Stomach (tissue), 8 donors: ENCODE measurements at regions not wholly inside any gene's neighbourhood (a gene's known extent, or its start where the extent isn't known, plus 50 kb on each side); places are given as distances from the start of the nearest gene placed in this dataset.

Experiments
- DNase-seq, 2 donors: peaks; one replicate each; pipeline versions ENCODE4 v3.0.0 to v3.0.0-alpha.2; 2013 to 2019
- H3K27ac ChIP-seq, 5 donors: fragments of 200-600 bp in 4 of 5; sonication (generic) in 4 of 5; one replicate each; pipeline ENCODE4 v1.5.1; 2013 to 2019; ENCODE audit warnings: mild to moderate bottlenecking in 1 of 5, moderate library complexity in 1 of 5
- H3K27me3 ChIP-seq, 3 donors: fragments of 200-600 bp; sonication (generic); one replicate each; pipeline ENCODE4 v1.5.1; 2017 to 2019; ENCODE audit warnings: mixed run types in 1 of 3
- H3K36me3 ChIP-seq, 4 donors: fragments of 200-600 bp; sonication (generic); 1 replicate in 3 of 4; 2 replicates in 1 of 4; pipeline ENCODE4 v1.5.1; 2016 to 2019
- H3K4me1 ChIP-seq, 4 donors: fragments of 200-600 bp; sonication (generic); one replicate each; pipeline ENCODE4 v1.5.1; 2016 to 2019
- H3K4me3 ChIP-seq, 4 donors: fragments of 200-600 bp; sonication (generic) in 3 of 4; one replicate each; pipeline ENCODE4 v1.5.1; 2016 to 2019; ENCODE audit warnings: mild to moderate bottlenecking in 1 of 4
- H3K9me3 ChIP-seq, 4 donors: fragments of 200-600 bp; sonication (generic); one replicate each; pipeline ENCODE4 v1.5.1; 2016 to 2019
- CTCF ChIP-seq, 7 experiments: fragments of 450-650 bp in 4 of 7; fragments of 200-600 bp in 3 of 7; sonication (generic) in 3 of 7; IDR thresholded peaks; one replicate each; pipeline ENCODE4 v1.5.1; 2016 to 2019; ENCODE audit warnings: antibody characterized with exemption in 7 of 7, control low read depth in 2 of 7, mild to moderate bottlenecking in 1 of 7
- EP300 ChIP-seq: sonication (generic); formaldehyde crosslinking; IDR thresholded peaks from one replicate; pipeline ENCODE4 v1.6.1; 2017; ENCODE audit warnings: antibody characterized with exemption
- POLR2A ChIP-seq, 4 donors: fragments of 450-650 bp; IDR thresholded peaks; one replicate each; pipeline ENCODE4 v1.6.1; 2016; ENCODE audit warnings: antibody characterized with exemption in 4 of 4, control low read depth in 2 of 4, mild to moderate bottlenecking in 1 of 4, moderate library complexity in 1 of 4
- POLR2AphosphoS5 ChIP-seq, 3 donors: sonication (generic); formaldehyde crosslinking; IDR thresholded peaks; one replicate each; pipeline ENCODE4 v1.6.1; 2016; ENCODE audit warnings: antibody characterized with exemption in 3 of 3
- WGBS, 5 donors: extraction: QIAGEN DNeasy Blood & Tissue Kit in 3 of 5; methylation state at CpG; one replicate each; pipeline versions ENCODE4 v1.1.5 to v1.1.7; 2013 to 2018; 5-methylcytosine and 5-hydroxymethylcytosine counted together
- intact Hi-C: fragments of 100-400 bp; cut with DNase I; formaldehyde crosslinking; loops from one replicate; pipeline ENCODE4 v1.15.1; 2023; ENCODE audit warnings: low total_unique reads
- donor health status: healthy with polysubstance abuse.
- donor health status: Bipolar disorder and iron deficiency.
- donor health status: healthy.

DNA sequence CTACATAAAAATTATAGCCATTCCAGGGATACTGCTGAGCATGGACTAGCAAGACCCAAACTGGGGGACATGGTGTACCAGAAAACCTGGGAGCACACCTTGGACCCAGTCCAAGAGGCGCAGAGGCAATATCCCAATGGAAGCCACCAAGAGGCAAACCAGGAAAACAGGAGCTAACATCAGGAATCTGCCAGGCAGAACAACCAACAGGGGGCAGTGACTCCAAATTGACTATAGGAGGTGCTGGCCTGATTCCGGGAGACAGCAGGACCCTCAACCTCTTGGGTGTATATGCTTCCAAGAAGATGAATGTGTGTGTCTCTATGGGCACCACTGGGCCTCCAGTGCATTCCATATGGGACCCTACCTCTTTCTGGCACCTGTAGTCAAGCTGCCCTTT, 172.7 kb upstream of the ARL4C start:
- TF ChIP-seq POLR2AphosphoS5 (IDR thresholded peaks at IDR 0.05): no peak
- no peak for TF ChIP-seq CTCF (IDR thresholded peaks at IDR 0.05)
- no peak for TF ChIP-seq POLR2A (IDR thresholded peaks at IDR 0.05)
- no peak for TF ChIP-seq EP300
- intact Hi-C loops: loop anchor here (10.0 kb wide), 1 partner anchor 125 kb away; no protein-coding TSS in a partner anchor
- Histone ChIP-seq H3K36me3 (no peaks in the 10 kb centered on the region), H3K9me3 (peaks cover 0 to 3% (median 2%) of the 10 kb centered on the region in 4 donors), H3K4me1 (no peaks in the 10 kb centered on the region), H3K27me3 (no peaks in the 10 kb centered on the region), H3K4me3 (no peak overlapping the region), H3K27ac (no peak overlapping the region)
- no peak for DNase-seq
- 80 to 100% (median 88%) methylated on average over 2 of the region's 2 CpGs for WGBS, 5 donors

- Histone ChIP-seq H3K36me3 (no peaks in the 10 kb centered on the region), H3K4me3 (no peak overlapping the region), H3K27ac (no peak overlapping the region), H3K27me3 (no peaks in the 10 kb centered on the region), H3K4me1 (no peaks in the 10 kb centered on the region), H3K9me3 (peaks cover 0 to 9% (median 8%) of the 10 kb centered on the region in 4 donors)
- intact Hi-C loops: no loop called here
- 79 to 93% (median 89%) methylated on average over 2 of the region's 2 CpGs for WGBS, 5 donors
- no peak for DNase-seq
- TF ChIP-seq EP300 (no peak), POLR2AphosphoS5 (IDR thresholded peaks at IDR 0.05) (no peak), POLR2A (IDR thresholded peaks at IDR 0.05) (no peak), CTCF (IDR thresholded peaks at IDR 0.05) (no peak)
Measured at GRCh38 chr2:234669001-234669400, 172.1 kb upstream of the ARL4C start.

GRCh38 chr2:234666911-234667310, 170.0 kb upstream of the ARL4C start:
- no peak overlapping the region for H3K27ac ChIP-seq

GRCh38 chr2:234665304-234665703, 168.4 kb upstream of the ARL4C start:
- Histone ChIP-seq H3K27me3 (no peaks in the 10 kb centered on the region), H3K36me3 (no peaks in the 10 kb centered on the region), H3K27ac (no peak overlapping the region), H3K4me3 (no peak overlapping the region), H3K4me1 (no peaks in the 10 kb centered on the region), H3K9me3 (peaks cover 0 to 19% (median 10%) of the 10 kb centered on the region in 4 donors)
- intact Hi-C loops: no loop called here
- TF ChIP-seq CTCF (IDR thresholded peaks at IDR 0.05): no peak
- TF ChIP-seq POLR2A (IDR thresholded peaks at IDR 0.05): no peak
- no peak for TF ChIP-seq EP300
- 77 to 100% (median 93%) methylated on average over 1 of the region's 1 CpG for WGBS, 5 donors
- DNase-seq: no peak

More at GRCh38 chr2:234666911-234667310, 170.0 kb upstream of the ARL4C start:
- intact Hi-C loops: no loop called here
- Histone ChIP-seq H3K4me1 (no peaks in the 10 kb centered on the region), H3K9me3 (peaks cover 0 to 19% (median 10%) of the 10 kb centered on the region in 4 donors), H3K4me3 (no peak overlapping the region), H3K27me3 (no peaks in the 10 kb centered on the region), H3K36me3 (no peaks in the 10 kb centered on the region)
- 91 to 99% (median 93%) methylated on average over 3 of the region's 3 CpGs for WGBS, 5 donors
- no peak for TF ChIP-seq CTCF (IDR thresholded peaks at IDR 0.05)
- TF ChIP-seq POLR2AphosphoS5 (IDR thresholded peaks at IDR 0.05): no peak
- TF ChIP-seq EP300: no peak
- TF ChIP-seq POLR2A (IDR thresholded peaks at IDR 0.05): no peak
- DNase-seq: no peak
